Kidney capillary endothelial cell (primary cell): ENCODE measurements at regions not wholly inside any gene's neighbourhood (a gene's known extent, or its start where the extent isn't known, plus 50 kb on each side); places are given as distances from the start of the nearest gene placed in this dataset.

Experiments
- DNase-seq: peaks from one replicate; pipeline ENCODE4 v3.0.0-alpha.2; 2018; ENCODE audit warnings: low spot score

- no peak for DNase-seq
These were observed 51.3 kb upstream of the PFKP start for GRCh38 chr10:3016016-3016415.

- no peak for DNase-seq
These were observed 52.4 kb upstream of the PFKP start for GRCh38 chr10:3014968-3015367.

GRCh38 chr10:3012223-3012622 is 55.1 kb upstream of the PFKP start:
- no peak for DNase-seq

GRCh38 chr10:3010816-3011460 is 56.4 kb upstream of the PFKP start:
- no peak for DNase-seq

- no peak for DNase-seq
These were observed 57.0 kb upstream of the PFKP start for GRCh38 chr10:3010334-3010733.

GRCh38 chr10:3009341-3009740 is 58.0 kb upstream of the PFKP start:
- DNase-seq, result no peak

GRCh38 chr10:3008518-3009195 is 58.7 kb upstream of the PFKP start:
- DNase-seq, result no peak

GRCh38 chr10:3006607-3007006 is 60.7 kb upstream of the PFKP start:
- no peak for DNase-seq

- DNase-seq, result no peak
These were observed 61.3 kb upstream of the PFKP start for GRCh38 chr10:3006093-3006492.

- DNase-seq, result no peak
These were observed 65.0 kb upstream of the PFKP start for GRCh38 chr10:3002304-3002703.

- no peak for DNase-seq
These were observed 67.3 kb upstream of the PFKP start for GRCh38 chr10:3000048-3000447.

- DNase-seq, result no peak
These were observed 73.0 kb upstream of the PFKP start for GRCh38 chr10:2994221-2994961.

- DNase-seq, result no peak
These were observed 73.7 kb upstream of the PFKP start for GRCh38 chr10:2993636-2994035.

- DNase-seq, result no peak
These were observed 74.7 kb upstream of the PFKP start for GRCh38 chr10:2992401-2993198.

GRCh38 chr10:2990764-2991163 is 76.6 kb upstream of the PFKP start:
- DNase-seq, result no peak

GRCh38 chr10:2989292-2989947 is 77.9 kb upstream of the PFKP start:
- DNase-seq, result no peak

GRCh38 chr10:2987185-2987768 is 80.1 kb upstream of the PFKP start:
- no peak for DNase-seq

GRCh38 chr10:2986391-2986801 is 81.0 kb upstream of the PFKP start:
- no peak for DNase-seq

GRCh38 chr10:2985729-2986232 is 81.6 kb upstream of the PFKP start:
- peak; percentile 52 for DNase-seq

GRCh38 chr10:2984682-2985081 is 82.7 kb upstream of the PFKP start:
- DNase-seq, result no peak

- DNase-seq, result no peak
These were observed 85.2 kb upstream of the PFKP start for GRCh38 chr10:2982146-2982545.
